ENCODE measurements at regions not wholly inside any gene's neighbourhood (a gene's known extent, or its start where the extent isn't known, plus 50 kb on each side); places are given as distances from the start of the nearest gene placed in this dataset.

DNA sequence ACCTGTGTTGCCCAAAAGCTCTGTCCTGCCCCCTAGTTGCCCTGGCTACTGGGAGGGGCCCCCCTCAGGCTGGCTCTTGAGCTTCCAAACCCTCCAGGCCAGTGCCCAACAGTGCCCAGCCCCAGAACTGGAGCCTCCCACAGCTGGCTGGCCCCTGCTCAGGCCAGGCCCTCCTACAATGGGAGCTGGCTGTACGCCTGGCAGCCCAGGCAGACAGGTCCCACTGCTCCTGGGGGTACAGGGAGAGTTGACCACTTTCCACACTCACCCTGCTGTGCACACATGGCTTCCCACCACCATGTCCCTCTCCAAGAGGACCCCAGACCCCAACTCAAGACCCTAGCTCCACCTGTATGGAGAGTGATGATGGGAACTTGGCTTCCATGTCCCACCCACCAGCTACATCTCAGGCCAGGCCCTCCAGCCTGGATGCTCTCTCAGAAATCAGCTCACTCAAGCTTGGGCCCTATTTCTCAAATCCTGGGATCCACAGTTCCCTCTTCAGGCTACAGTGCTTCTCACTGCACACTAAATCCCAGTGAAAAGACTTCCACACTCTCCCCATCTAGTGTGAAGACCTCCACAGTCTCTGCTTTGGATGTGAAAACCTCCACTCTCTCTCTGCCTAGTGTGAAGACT, 92.6 kb downstream of the OAT start:
- no peak overlapping the region for H3K27ac Mint-ChIP-seq
- peaks cover 4% of the 10 kb centered on the region for H3K9me3 Mint-ChIP-seq
- H3K4me1 Mint-ChIP-seq, result no peaks in the 10 kb centered on the region
- ATAC-seq (no peak), DNase-seq (ENCODE audit: low spot score) (no peak)
- H3K36me3 Mint-ChIP-seq, result no peaks in the 10 kb centered on the region
- CTCF ChIA-PET, result interaction anchor here (1.2 to 1.3 kb wide), 2 partner anchors 61 to 331 kb away, joined by 3 to 4 read pairs; no protein-coding TSS in a partner anchor
- POLR2A ChIA-PET, result no interaction called here
- H3K27me3 Mint-ChIP-seq (ENCODE audit: low read depth), result peaks cover 8% of the 10 kb centered on the region
- no peak for TF ChIP-seq ZNF138 (CRISPR knock-in tag; conservative IDR thresholded peaks at IDR 0.05)
- H3K4me3 Mint-ChIP-seq, result no peak overlapping the region

- ATAC-seq (no peak), DNase-seq (ENCODE audit: low spot score) (no peak)
- CTCF ChIA-PET, result interaction anchor here (1.2 to 1.3 kb wide), 2 partner anchors 62 to 331 kb away, joined by 3 to 4 read pairs; no protein-coding TSS in a partner anchor
- peaks cover 8% of the 10 kb centered on the region for H3K27me3 Mint-ChIP-seq (ENCODE audit: low read depth)
- no peaks in the 10 kb centered on the region for H3K9me3 Mint-ChIP-seq
- POLR2A ChIA-PET, result no interaction called here
- TF ChIP-seq, protein P1, sequence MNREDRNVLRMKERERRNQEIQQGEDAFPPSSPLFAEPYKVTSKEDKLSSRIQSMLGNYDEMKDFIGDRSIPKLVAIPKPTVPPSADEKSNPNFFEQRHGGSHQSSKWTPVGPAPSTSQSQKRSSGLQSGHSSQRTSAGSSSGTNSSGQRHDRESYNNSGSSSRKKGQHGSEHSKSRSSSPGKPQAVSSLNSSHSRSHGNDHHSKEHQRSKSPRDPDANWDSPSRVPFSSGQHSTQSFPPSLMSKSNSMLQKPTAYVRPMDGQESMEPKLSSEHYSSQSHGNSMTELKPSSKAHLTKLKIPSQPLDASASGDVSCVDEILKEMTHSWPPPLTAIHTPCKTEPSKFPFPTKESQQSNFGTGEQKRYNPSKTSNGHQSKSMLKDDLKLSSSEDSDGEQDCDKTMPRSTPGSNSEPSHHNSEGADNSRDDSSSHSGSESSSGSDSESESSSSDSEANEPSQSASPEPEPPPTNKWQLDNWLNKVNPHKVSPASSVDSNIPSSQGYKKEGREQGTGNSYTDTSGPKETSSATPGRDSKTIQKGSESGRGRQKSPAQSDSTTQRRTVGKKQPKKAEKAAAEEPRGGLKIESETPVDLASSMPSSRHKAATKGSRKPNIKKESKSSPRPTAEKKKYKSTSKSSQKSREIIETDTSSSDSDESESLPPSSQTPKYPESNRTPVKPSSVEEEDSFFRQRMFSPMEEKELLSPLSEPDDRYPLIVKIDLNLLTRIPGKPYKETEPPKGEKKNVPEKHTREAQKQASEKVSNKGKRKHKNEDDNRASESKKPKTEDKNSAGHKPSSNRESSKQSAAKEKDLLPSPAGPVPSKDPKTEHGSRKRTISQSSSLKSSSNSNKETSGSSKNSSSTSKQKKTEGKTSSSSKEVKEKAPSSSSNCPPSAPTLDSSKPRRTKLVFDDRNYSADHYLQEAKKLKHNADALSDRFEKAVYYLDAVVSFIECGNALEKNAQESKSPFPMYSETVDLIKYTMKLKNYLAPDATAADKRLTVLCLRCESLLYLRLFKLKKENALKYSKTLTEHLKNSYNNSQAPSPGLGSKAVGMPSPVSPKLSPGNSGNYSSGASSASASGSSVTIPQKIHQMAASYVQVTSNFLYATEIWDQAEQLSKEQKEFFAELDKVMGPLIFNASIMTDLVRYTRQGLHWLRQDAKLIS (CRISPR knock-in tag; IDR thresholded peaks at IDR 0.05; ENCODE audit: borderline replicate concordance), result no peak
- no peak for TF ChIP-seq SMAD3 (CRISPR knock-in tag; IDR thresholded peaks at IDR 0.05; ENCODE audit: borderline replicate concordance)
- no peak for TF ChIP-seq OVOL2 (CRISPR knock-in tag; IDR thresholded peaks at IDR 0.05; ENCODE audit: borderline replicate concordance)
- no peak for TF ChIP-seq TEAD4 (CRISPR knock-in tag; IDR thresholded peaks at IDR 0.05)
- no peak for TF ChIP-seq FOXK1 (CRISPR knock-in tag; IDR thresholded peaks at IDR 0.05)
- no peak for TF ChIP-seq PREB (CRISPR knock-in tag; IDR thresholded peaks at IDR 0.05; ENCODE audit: borderline replicate concordance)
- no peak for TF ChIP-seq ZNF138 (CRISPR knock-in tag; conservative IDR thresholded peaks at IDR 0.05)
- TF ChIP-seq ZNF425 (CRISPR knock-in tag; conservative IDR thresholded peaks at IDR 0.05), result no peak
- TF ChIP-seq NR2C2 (CRISPR knock-in tag; IDR thresholded peaks at IDR 0.05), result no peak
- TF ChIP-seq FOXP1 (CRISPR knock-in tag; IDR thresholded peaks at IDR 0.05; ENCODE audit: borderline replicate concordance), result no peak
- no peak for TF ChIP-seq KAT7 (CRISPR knock-in tag; IDR thresholded peaks at IDR 0.05; ENCODE audit: borderline replicate concordance)
- no peaks in the 10 kb centered on the region for H3K36me3 Mint-ChIP-seq
- H3K4me3 Mint-ChIP-seq, result no peak overlapping the region
- no peak overlapping the region for H3K27ac Mint-ChIP-seq
- no peaks in the 10 kb centered on the region for H3K4me1 Mint-ChIP-seq
Observed at GRCh38 chr10:124325633-124325914, 93.1 kb downstream of the OAT start.

- ATAC-seq, result no peak
- DNase-seq (ENCODE audit: low spot score), result no peak
- Mint-ChIP-seq H3K4me1 (no peaks in the 10 kb centered on the region), H3K36me3 (no peaks in the 10 kb centered on the region), H3K9me3 (no peaks in the 10 kb centered on the region), H3K27me3 (ENCODE audit: low read depth) (peaks cover 7% of the 10 kb centered on the region; the same call in 1 of the 2 replicates), H3K4me3 (no peak overlapping the region), H3K27ac (no peak overlapping the region)
- CTCF ChIA-PET, result interaction anchor here (1.2 to 1.5 kb wide), 3 partner anchors 62 to 330 kb away, joined by 3 to 5 read pairs (median 4); no protein-coding TSS in a partner anchor
- POLR2A ChIA-PET, result no interaction called here
- TF ChIP-seq PRRX2 (CRISPR knock-in tag; IDR thresholded peaks at IDR 0.05) (no peak), HMGA2 (CRISPR knock-in tag; IDR thresholded peaks at IDR 0.05) (no peak), ZNF423 (CRISPR knock-in tag; IDR thresholded peaks at IDR 0.05) (no peak), SOX15 (CRISPR knock-in tag; IDR thresholded peaks at IDR 0.05) (no peak), TEAD1 (CRISPR knock-in tag; IDR thresholded peaks at IDR 0.05) (no peak), RORB (CRISPR knock-in tag; IDR thresholded peaks at IDR 0.05) (no peak), NFYB (CRISPR knock-in tag; conservative IDR thresholded peaks at IDR 0.05; ENCODE audit: low read depth) (no peak), ZNF396 (CRISPR knock-in tag; IDR thresholded peaks at IDR 0.05; ENCODE audit: borderline replicate concordance) (no peak)
- TF ChIP-seq, protein P2, sequence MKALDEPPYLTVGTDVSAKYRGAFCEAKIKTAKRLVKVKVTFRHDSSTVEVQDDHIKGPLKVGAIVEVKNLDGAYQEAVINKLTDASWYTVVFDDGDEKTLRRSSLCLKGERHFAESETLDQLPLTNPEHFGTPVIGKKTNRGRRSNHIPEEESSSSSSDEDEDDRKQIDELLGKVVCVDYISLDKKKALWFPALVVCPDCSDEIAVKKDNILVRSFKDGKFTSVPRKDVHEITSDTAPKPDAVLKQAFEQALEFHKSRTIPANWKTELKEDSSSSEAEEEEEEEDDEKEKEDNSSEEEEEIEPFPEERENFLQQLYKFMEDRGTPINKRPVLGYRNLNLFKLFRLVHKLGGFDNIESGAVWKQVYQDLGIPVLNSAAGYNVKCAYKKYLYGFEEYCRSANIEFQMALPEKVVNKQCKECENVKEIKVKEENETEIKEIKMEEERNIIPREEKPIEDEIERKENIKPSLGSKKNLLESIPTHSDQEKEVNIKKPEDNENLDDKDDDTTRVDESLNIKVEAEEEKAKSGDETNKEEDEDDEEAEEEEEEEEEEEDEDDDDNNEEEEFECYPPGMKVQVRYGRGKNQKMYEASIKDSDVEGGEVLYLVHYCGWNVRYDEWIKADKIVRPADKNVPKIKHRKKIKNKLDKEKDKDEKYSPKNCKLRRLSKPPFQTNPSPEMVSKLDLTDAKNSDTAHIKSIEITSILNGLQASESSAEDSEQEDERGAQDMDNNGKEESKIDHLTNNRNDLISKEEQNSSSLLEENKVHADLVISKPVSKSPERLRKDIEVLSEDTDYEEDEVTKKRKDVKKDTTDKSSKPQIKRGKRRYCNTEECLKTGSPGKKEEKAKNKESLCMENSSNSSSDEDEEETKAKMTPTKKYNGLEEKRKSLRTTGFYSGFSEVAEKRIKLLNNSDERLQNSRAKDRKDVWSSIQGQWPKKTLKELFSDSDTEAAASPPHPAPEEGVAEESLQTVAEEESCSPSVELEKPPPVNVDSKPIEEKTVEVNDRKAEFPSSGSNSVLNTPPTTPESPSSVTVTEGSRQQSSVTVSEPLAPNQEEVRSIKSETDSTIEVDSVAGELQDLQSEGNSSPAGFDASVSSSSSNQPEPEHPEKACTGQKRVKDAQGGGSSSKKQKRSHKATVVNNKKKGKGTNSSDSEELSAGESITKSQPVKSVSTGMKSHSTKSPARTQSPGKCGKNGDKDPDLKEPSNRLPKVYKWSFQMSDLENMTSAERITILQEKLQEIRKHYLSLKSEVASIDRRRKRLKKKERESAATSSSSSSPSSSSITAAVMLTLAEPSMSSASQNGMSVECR (CRISPR knock-in tag; IDR thresholded peaks at IDR 0.05; ENCODE audit: borderline replicate concordance), result no peak
Observed at GRCh38 chr10:124324856-124325632, 93.7 kb downstream of the OAT start.

Data from WTC11 (cell line).